Rectal smooth muscle tissue (tissue), 1 donor: ENCODE measurements at regions not wholly inside any gene's neighbourhood (a gene's known extent, or its start where the extent isn't known, plus 50 kb on each side); places are given as distances from the start of the nearest gene placed in this dataset.

Source experiments
- H3K27ac ChIP-seq: one replicate; pipeline ENCODE4 v1.7.0; 2013; ENCODE audit warnings: low read depth, low read length, inconsistent platforms
- H3K27me3 ChIP-seq: one replicate; pipeline ENCODE4 v1.7.0; 2013; ENCODE audit warnings: low read length; ENCODE audit not compliant: control insufficient read depth, insufficient read depth
- H3K36me3 ChIP-seq: one replicate; pipeline ENCODE4 v1.7.0; 2013; ENCODE audit warnings: low read length; ENCODE audit not compliant: control insufficient read depth, insufficient read depth
- H3K4me1 ChIP-seq: one replicate; pipeline ENCODE4 v1.7.0; 2013; ENCODE audit warnings: low read length; ENCODE audit not compliant: control insufficient read depth, insufficient read depth
- H3K4me3 ChIP-seq: one replicate; pipeline ENCODE4 v1.7.0; 2013; ENCODE audit warnings: low read length
- H3K9ac ChIP-seq: one replicate; pipeline ENCODE4 v1.7.0; 2013; ENCODE audit warnings: low read length

- Histone ChIP-seq H3K4me3 (no peak overlapping the region), H3K27me3 (no peaks in the 10 kb centered on the region), H3K4me1 (peaks cover 3% of the 10 kb centered on the region), H3K9ac (no peak overlapping the region), H3K36me3 (no peaks in the 10 kb centered on the region), H3K27ac (no peak overlapping the region)
Observed at GRCh38 chr6:143621876-143622605, 55.7 kb upstream of the PHACTR2 start.

- no peak overlapping the region for H3K9ac ChIP-seq
- H3K4me3 ChIP-seq: no peak overlapping the region
- H3K27ac ChIP-seq: no peak overlapping the region
- peaks cover 3% of the 10 kb centered on the region for H3K4me1 ChIP-seq
- H3K36me3 ChIP-seq: no peaks in the 10 kb centered on the region
- H3K27me3 ChIP-seq: no peaks in the 10 kb centered on the region
Observed at GRCh38 chr6:143621159-143621873, 56.4 kb upstream of the PHACTR2 start.

GRCh38 chr6:143620447-143620846, 57.3 kb upstream of the PHACTR2 start:
- H3K9ac ChIP-seq: no peak overlapping the region
- H3K27me3 ChIP-seq: no peaks in the 10 kb centered on the region
- H3K27ac ChIP-seq: no peak overlapping the region
- H3K36me3 ChIP-seq: no peaks in the 10 kb centered on the region
- peaks cover 3% of the 10 kb centered on the region for H3K4me1 ChIP-seq
- no peak overlapping the region for H3K4me3 ChIP-seq

GRCh38 chr6:143619824-143620401, 57.9 kb upstream of the PHACTR2 start:
- peaks cover 3% of the 10 kb centered on the region for H3K4me1 ChIP-seq
- no peaks in the 10 kb centered on the region for H3K27me3 ChIP-seq
- no peaks in the 10 kb centered on the region for H3K36me3 ChIP-seq
- no peak overlapping the region for H3K4me3 ChIP-seq
- H3K9ac ChIP-seq: no peak overlapping the region
- no peak overlapping the region for H3K27ac ChIP-seq

- no peak overlapping the region for H3K27ac ChIP-seq
- no peaks in the 10 kb centered on the region for H3K27me3 ChIP-seq
- no peak overlapping the region for H3K4me3 ChIP-seq
- peaks cover 3% of the 10 kb centered on the region for H3K4me1 ChIP-seq
- H3K9ac ChIP-seq: no peak overlapping the region
- no peaks in the 10 kb centered on the region for H3K36me3 ChIP-seq
Observed at GRCh38 chr6:143616741-143617140, 61.0 kb upstream of the PHACTR2 start.

GRCh38 chr6:143615785-143616184, 62.0 kb upstream of the PHACTR2 start:
- Histone ChIP-seq H3K4me3 (no peak overlapping the region), H3K27me3 (no peaks in the 10 kb centered on the region), H3K4me1 (peaks cover 3% of the 10 kb centered on the region), H3K36me3 (no peaks in the 10 kb centered on the region), H3K27ac (no peak overlapping the region), H3K9ac (no peak overlapping the region)

GRCh38 chr6:143614235-143614634, 63.5 kb upstream of the PHACTR2 start:
- Histone ChIP-seq H3K4me3 (no peak overlapping the region), H3K9ac (no peak overlapping the region), H3K27ac (no peak overlapping the region), H3K27me3 (no peaks in the 10 kb centered on the region), H3K36me3 (no peaks in the 10 kb centered on the region), H3K4me1 (no peaks in the 10 kb centered on the region)

GRCh38 chr6:143613749-143614148, 64.0 kb upstream of the PHACTR2 start:
- Histone ChIP-seq H3K4me1 (no peaks in the 10 kb centered on the region), H3K27ac (no peak overlapping the region), H3K4me3 (no peak overlapping the region), H3K9ac (no peak overlapping the region), H3K36me3 (no peaks in the 10 kb centered on the region), H3K27me3 (no peaks in the 10 kb centered on the region)

- Histone ChIP-seq H3K27ac (no peak overlapping the region), H3K4me3 (no peak overlapping the region), H3K9ac (no peak overlapping the region), H3K27me3 (no peaks in the 10 kb centered on the region), H3K36me3 (no peaks in the 10 kb centered on the region), H3K4me1 (no peaks in the 10 kb centered on the region)
Observed at GRCh38 chr6:143612186-143612585, 65.6 kb upstream of the PHACTR2 start.

GRCh38 chr6:143611580-143611979, 66.2 kb upstream of the PHACTR2 start:
- Histone ChIP-seq H3K4me1 (no peaks in the 10 kb centered on the region), H3K9ac (no peak overlapping the region), H3K36me3 (no peaks in the 10 kb centered on the region), H3K4me3 (no peak overlapping the region), H3K27ac (no peak overlapping the region), H3K27me3 (no peaks in the 10 kb centered on the region)

- H3K36me3 ChIP-seq: no peaks in the 10 kb centered on the region
- H3K27ac ChIP-seq: no peak overlapping the region
- H3K27me3 ChIP-seq: no peaks in the 10 kb centered on the region
- H3K4me3 ChIP-seq: no peak overlapping the region
- no peaks in the 10 kb centered on the region for H3K4me1 ChIP-seq
- no peak overlapping the region for H3K9ac ChIP-seq
Observed at GRCh38 chr6:143609972-143610371, 67.8 kb upstream of the PHACTR2 start.

- H3K9ac ChIP-seq: no peak overlapping the region
- no peaks in the 10 kb centered on the region for H3K27me3 ChIP-seq
- H3K4me3 ChIP-seq: no peak overlapping the region
- no peak overlapping the region for H3K27ac ChIP-seq
- no peaks in the 10 kb centered on the region for H3K36me3 ChIP-seq
- H3K4me1 ChIP-seq: no peaks in the 10 kb centered on the region
Observed at GRCh38 chr6:143609501-143609900, 68.3 kb upstream of the PHACTR2 start.
